NCI-H146 treated with DMSO at 0.1 percent for 48 hours (cell line): ENCODE measurements at regions not wholly inside any gene's neighbourhood (a gene's known extent, or its start where the extent isn't known, plus 50 kb on each side); places are given as distances from the start of the nearest gene placed in this dataset.
"Not testable (repeated sequence)": the region's sequence is repeated elsewhere in the genome, so short reads cannot be mapped to it uniquely, and the experiment has no call there.

Source experiments
- DNase-seq: peaks from one replicate; lab custom pipeline; 2025; ENCODE audit not compliant: unreplicated experiment; lab: John Stamatoyannopoulos, UW

DNA sequence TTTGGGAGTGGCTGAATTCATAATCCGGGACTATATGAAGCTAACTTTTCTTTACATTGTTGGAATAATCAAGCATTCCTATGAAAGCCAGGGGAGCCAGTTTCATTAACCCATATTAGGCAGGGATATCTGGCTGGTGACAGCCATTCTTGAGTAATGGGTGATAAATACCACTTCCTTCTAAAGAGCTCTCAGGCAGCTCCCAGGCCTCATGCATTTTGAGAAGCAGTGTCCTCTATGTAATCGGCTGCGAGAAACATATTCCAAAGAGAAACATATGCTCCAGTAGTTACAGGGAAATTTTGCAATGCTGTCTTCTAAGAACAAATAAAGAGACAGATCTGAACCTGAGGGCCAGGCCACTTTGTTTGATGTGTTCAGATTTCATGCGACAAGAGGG lies 83.1 kb downstream of the MSX2 start:
- DNase-seq, result no peak

DNA sequence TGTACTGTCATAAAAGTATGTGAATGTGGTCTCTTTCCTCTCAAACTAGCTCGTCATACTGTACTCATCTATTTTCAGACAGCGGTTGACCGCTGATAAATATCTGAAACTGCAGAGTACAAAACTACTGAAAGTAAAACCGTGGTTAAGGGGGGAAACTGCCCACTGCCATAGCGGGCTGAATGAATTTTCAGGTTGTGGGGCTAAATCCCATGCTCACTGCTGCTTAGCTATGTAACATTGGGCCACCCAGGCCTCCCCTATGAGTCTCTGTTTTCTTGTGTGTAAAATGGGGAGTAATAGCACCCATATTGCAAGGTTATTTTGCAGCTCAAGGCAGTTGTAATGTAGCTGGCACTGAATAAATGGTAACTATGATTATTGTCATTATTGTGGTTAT lies 82.3 kb downstream of the MSX2 start:
- no peak for DNase-seq

DNA sequence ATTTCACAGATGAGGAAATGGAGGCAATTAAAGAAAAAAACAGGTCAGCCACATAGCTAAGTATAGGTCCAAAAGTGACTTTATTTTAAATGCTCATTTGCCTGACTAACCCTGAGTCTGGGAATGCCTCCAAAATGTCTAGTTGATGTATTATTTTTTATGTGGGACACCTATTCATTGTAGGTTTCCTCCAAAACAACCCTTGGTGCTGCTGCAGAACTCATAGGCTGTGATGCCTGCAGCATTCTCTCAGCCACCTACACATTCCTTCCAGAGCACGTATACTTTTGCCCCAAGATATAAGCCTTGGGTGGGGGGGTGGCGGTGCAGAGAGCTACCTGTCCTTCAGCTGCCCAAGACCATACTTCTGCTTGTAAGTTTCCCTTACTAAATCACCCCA lies 77.4 kb downstream of the MSX2 start:
- DNase-seq, result no peak

DNA sequence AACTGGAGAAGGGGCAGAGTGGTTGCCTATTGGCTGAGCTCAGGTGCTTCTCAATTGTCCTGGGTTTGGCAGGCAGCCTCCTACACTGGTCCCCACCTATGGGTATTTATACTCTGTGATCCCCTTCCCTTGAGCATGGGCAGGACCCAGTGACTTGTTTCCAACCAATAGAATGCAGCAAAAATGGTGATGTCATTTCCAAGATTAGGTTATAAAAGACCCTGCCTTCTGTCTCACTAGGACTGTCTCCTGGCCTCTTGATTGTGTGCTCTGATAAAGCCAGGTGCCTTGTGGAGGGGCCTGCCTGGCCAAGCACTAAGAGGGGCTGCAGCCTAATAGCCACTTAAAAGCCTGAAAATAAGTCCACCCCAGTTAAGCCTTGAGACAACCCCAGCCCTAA lies 76.1 kb downstream of the MSX2 start:
- DNase-seq, result no peak

DNA sequence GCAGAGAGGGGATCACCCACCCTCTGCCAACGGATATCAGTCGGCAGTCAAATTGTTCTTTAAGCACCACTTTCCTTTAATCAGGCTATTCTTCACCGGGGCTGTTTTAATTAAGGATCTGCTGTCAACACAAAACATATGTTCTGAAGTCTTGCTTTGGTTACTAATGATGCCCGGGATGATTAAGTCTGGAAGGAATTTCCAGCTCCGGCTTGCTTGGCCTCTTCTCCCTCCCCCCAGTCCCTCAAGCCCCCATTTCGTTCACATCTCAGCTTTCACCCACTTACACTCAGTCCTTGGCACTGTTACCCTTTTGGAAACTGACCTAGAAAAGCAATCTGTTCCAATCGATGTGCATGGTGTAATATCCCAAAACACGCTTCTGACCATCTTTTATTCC lies 74.7 kb downstream of the MSX2 start:
- no peak for DNase-seq

DNA sequence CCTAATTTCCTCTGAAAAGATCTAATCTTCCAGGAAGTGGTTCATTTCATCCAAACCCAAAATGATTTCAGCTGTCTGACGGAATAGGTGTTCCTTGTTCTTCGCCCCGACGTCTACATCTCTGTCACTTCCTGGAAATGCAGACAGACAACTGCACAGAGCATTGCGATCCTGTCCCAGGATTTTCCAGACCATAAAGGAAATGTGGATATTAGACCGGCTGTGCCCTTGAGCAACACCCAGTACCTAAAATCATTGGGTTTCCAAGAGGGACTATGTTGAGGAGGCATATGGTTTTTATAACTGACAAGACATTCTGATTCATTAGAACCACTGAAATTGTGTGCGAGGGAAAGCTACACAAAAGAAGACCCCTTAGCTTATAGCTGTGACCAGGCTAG lies 74.2 kb downstream of the MSX2 start:
- DNase-seq, result no peak

DNA sequence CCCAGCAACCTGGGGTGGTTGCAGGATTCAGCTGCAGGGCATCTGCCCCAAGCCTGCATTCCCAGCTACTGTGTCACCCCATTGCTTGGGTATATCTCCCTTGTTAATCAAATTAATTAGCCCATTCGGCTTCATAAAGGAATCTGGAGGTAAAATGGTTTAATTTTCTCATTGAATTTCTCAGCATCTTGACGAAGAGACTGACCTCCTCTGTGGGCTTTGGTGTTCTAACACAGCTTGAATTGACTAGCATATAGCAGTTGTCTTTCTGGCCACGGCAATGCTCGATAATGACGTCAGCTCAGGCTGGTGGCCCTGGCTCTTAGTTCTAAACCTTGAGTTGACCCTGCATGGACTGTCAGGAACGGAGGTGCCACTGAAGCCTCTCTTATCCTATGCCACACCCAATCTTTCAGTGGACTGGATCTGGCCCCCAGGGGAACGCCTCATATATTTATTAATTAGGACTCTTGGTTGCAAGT lies 72.4 kb downstream of the MSX2 start:
- DNase-seq, result no peak

DNA sequence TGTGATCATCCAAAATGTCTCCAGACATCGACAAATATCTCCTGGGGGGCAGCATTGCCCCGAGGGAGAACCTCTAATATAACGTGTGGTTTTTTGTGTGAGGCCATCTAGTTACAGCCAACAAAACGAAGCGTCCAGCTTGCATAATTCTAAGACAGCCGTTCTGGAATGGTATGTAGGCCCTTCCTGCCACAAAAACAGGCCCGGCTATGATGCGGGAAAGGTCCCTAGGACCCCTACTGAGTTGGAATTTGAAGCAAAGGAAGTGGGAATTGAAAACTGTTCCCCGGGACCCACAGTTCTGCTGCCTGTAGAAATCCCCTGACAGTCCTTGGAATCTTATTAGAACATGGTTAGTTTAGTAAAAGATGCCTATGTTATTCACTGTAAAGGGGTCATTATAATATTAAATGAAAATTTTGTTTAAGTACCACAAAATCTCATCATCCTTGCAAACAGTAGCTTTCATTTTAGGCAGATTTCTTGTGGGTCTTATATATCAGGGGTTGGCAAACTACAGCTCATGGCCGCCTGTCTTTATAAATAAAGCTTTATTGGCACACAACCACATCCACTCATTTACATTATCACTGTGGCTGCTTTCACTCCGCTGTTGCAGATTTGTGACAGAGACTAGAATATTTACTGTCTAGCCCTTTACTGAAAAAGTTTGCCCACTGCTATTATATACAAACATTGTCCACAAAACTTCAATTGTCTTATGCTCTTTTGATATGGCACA lies 70.7 kb downstream of the MSX2 start:
- DNase-seq, result no peak

DNA sequence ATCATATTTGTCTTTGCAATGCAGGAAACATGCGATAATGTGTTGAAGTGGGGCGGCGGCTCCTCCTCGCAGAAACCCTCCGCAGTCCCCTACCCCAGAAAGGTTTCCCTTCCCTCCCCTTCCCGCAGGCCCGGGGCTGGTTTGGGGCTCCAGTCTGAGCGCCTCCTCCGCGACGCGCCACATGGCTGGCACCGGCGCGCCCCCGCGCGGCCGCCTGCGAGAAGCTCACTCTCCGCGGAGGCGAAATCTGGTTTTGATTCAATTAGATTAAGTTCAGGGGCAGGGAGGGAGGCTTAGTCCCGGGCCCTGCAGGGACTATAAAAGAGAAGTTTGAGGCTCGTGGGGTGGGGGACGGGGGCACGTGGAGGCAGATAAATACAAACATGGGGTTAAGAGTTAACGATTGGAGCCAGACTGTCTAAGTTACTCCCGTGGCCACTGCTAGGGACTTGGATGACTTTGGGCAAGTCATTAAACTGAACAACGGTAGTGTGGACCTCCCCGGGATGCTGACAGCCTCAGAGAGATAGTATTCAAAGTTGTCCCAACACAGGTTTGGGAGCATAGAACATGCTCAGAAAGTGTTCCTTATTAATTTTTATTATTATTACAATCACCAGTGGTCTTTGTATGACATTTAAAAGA lies 69.4 kb downstream of the MSX2 start:
- no peak for DNase-seq

DNA sequence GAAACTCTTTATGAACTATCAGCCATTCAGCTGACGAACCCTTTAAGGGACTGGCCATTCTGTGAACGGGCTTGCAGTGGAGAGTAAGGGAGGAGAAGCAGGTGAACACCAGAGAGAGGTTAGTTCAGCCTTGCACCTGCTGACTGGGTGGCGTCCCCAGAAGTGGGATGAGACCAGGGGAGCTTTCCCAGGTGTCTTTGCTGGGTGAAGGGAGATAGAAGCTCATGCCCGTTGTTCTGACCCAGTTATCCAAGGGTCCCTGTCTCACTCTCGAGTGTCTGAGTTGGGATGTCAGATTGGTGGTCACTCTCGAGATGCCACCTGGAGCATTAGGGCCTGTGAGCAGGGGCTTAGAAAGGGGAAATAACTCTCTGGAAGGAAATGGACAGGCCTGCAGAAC lies 68.7 kb downstream of the MSX2 start:
- no peak for DNase-seq

DNA sequence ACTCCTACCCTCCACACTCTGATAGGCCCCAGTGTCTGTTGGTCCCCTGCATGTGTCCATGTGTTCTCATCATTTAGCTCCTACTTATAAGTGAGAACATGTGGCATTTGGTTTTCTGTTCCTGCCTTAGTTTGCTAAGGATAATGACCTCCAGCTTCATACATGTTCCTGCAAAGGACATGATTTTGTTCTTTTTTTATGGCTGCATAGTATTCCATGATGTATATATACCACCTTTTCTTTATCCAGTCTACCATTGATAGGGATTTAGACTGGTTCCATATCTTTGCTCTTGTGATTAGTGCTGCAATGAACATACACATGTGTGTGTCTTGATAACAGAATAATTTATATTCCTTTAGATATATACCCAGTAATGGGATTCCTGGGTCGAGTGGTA lies 67.9 kb downstream of the MSX2 start:
- DNase-seq, result not testable (repeated sequence)

DNA sequence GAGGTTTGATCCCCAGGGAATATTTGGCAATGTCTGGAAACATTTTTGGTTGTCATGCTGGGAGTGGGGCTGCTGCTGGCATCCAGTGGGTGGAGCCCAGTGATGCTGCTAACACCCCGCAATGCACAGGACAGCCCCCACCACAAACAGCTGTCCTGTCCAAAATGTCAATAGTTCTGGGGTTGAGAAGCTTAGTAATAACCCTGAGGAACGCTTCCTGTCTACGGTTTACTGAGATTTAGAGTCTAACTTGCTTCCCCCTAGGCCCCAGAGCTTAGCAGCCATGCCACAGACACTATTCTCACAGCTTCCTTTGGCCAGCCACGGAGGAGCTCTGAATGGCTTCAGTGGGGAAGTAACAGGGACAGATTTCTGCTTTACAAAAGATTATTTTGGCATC lies 66.5 kb downstream of the MSX2 start:
- DNase-seq, result no peak

DNA sequence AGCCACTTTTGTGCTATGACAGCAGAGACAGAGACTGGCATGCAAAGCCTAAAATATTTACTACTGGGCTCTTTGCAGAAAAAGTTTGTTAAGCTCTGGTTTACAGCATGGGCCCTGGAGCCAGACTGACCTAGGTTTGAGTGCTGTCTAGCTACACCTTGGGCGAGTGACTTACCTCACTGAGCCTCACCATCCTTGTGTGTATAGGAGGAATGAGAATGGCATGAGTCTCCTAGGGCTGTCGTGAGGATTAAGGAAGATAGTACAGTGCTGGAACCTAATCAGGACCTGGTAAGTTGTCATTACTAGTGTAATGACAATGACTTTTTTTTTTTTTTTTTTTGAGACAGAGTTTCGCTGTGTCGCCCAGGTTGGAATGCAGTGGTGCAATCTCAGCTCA lies 65.2 kb downstream of the MSX2 start:
- no peak for DNase-seq

DNA sequence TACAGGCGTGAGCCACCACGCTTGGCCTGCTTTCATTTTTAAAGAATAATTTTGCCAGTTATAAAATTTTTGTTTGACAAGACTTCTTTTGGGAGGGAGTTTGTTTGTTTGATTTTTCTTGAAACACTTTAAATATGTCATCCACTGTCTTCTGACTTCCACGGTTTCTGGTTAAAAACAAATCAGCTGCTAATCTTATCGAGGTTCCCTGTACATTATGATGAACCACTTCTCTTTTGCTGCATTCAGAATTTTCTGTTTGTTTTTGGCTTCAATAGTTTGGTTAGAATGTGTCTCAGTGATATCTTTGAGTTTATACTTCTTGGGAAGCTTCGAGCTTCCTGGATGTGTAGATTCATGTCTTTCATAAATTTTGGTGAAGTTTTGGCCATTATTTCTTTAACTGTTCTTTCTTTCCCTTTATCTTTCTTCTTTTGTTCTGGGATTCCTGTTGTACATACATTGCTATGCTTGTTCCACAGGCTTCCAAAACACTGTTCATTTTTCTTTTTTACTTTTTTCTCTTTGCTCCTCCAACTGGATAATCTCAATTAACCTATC lies 60.8 kb downstream of the MSX2 start:
- DNase-seq, result no peak
